B cell (primary cell): ENCODE measurements at regions not wholly inside any gene's neighbourhood (a gene's known extent, or its start where the extent isn't known, plus 50 kb on each side); places are given as distances from the start of the nearest gene placed in this dataset.

Source experiments
- CTCF ChIP-seq: fragments of 200-600 bp; IDR thresholded peaks from one replicate; pipeline ENCODE4 v1.8.0; 2022; ENCODE audit warnings: antibody characterized with exemption, mild to moderate bottlenecking
- EZH2 ChIP-seq: IDR thresholded peaks from 2 replicates; pipeline ENCODE4 v1.6.1; 2012; ENCODE audit warnings: borderline replicate concordance, low read depth, mild to moderate bottlenecking, moderate library complexity, low read length; ENCODE audit not compliant: insufficient read depth, poor library complexity, severe bottlenecking

- TF ChIP-seq CTCF (no peak), EZH2 (no peak)
These were observed 135.3 kb upstream of the NCOR2 start for GRCh38 chr12:124702736-124703135.
